ENCODE measurements at regions not wholly inside any gene's neighbourhood (a gene's known extent, or its start where the extent isn't known, plus 50 kb on each side); places are given as distances from the start of the nearest gene placed in this dataset.

GRCh38 chr4:42328978-42329377 is 68.3 kb upstream of the SHISA3 start:
- DNase-seq (ENCODE audit: extremely low spot score) = no peak
- 92% methylated on average over 2 of the region's 2 CpGs for WGBS
- Histone ChIP-seq H3K36me3 (ENCODE audit: insufficient read depth) (no peaks in the 10 kb centered on the region), H3K4me3 (ENCODE audit: low read depth, low read length) (no peak overlapping the region), H3K27ac (ENCODE audit: low read depth) (no peak overlapping the region), H3K4me1 (ENCODE audit: insufficient read depth) (no peaks in the 10 kb centered on the region)

- H3K4me1 ChIP-seq (ENCODE audit: insufficient read depth) = no peaks in the 10 kb centered on the region
- 36% methylated on average over 3 of the region's 3 CpGs for WGBS
- H3K4me3 ChIP-seq (ENCODE audit: low read depth, low read length) = no peak overlapping the region
- no peak for DNase-seq (ENCODE audit: extremely low spot score)
- H3K27ac ChIP-seq (ENCODE audit: low read depth) = no peak overlapping the region
- H3K36me3 ChIP-seq (ENCODE audit: insufficient read depth) = no peaks in the 10 kb centered on the region
These were observed 67.9 kb upstream of the SHISA3 start for GRCh38 chr4:42329421-42329820.

- no peak for DNase-seq (ENCODE audit: extremely low spot score)
- Histone ChIP-seq H3K27ac (ENCODE audit: low read depth) (no peak overlapping the region), H3K4me3 (ENCODE audit: low read depth, low read length) (no peak overlapping the region), H3K4me1 (ENCODE audit: insufficient read depth) (no peaks in the 10 kb centered on the region), H3K36me3 (ENCODE audit: insufficient read depth) (no peaks in the 10 kb centered on the region)
- WGBS = 66% methylated on average over 7 of the region's 7 CpGs
These were observed 67.2 kb upstream of the SHISA3 start for GRCh38 chr4:42330002-42330592.

GRCh38 chr4:42331040-42331439 is 66.2 kb upstream of the SHISA3 start:
- DNase-seq (ENCODE audit: extremely low spot score) = no peak
- WGBS = 82% methylated on average over 1 of the region's 1 CpG

GRCh38 chr4:42331914-42332368 is 65.3 kb upstream of the SHISA3 start:
- WGBS = 92% methylated on average over 6 of the region's 6 CpGs
- Histone ChIP-seq H3K4me1 (ENCODE audit: insufficient read depth) (no peaks in the 10 kb centered on the region), H3K27ac (ENCODE audit: low read depth) (no peak overlapping the region), H3K4me3 (ENCODE audit: low read depth, low read length) (no peak overlapping the region), H3K36me3 (ENCODE audit: insufficient read depth) (no peaks in the 10 kb centered on the region)
- no peak for DNase-seq (ENCODE audit: extremely low spot score)

More at GRCh38 chr4:42331040-42331439, 66.2 kb upstream of the SHISA3 start:
- Histone ChIP-seq H3K36me3 (ENCODE audit: insufficient read depth) (no peaks in the 10 kb centered on the region), H3K27ac (ENCODE audit: low read depth) (no peak overlapping the region), H3K4me3 (ENCODE audit: low read depth, low read length) (no peak overlapping the region), H3K4me1 (ENCODE audit: insufficient read depth) (no peaks in the 10 kb centered on the region)

- Histone ChIP-seq H3K27ac (ENCODE audit: low read depth) (no peak overlapping the region), H3K4me1 (ENCODE audit: insufficient read depth) (no peaks in the 10 kb centered on the region), H3K36me3 (ENCODE audit: insufficient read depth) (no peaks in the 10 kb centered on the region), H3K4me3 (ENCODE audit: low read depth, low read length) (no peak overlapping the region)
- DNase-seq (ENCODE audit: extremely low spot score) = no peak
- WGBS = 20% methylated on average over 7 of the region's 7 CpGs
These were observed 57.3 kb upstream of the SHISA3 start for GRCh38 chr4:42339935-42340406.

GRCh38 chr4:42341518-42342026 is 55.7 kb upstream of the SHISA3 start:
- DNase-seq (ENCODE audit: extremely low spot score) = no peak
- 85% methylated on average over 4 of the region's 4 CpGs for WGBS
- H3K4me3 ChIP-seq (ENCODE audit: low read depth, low read length) = no peak overlapping the region
- no peak overlapping the region for H3K27ac ChIP-seq (ENCODE audit: low read depth)
- H3K4me1 ChIP-seq (ENCODE audit: insufficient read depth) = no peaks in the 10 kb centered on the region
- H3K36me3 ChIP-seq (ENCODE audit: insufficient read depth) = no peaks in the 10 kb centered on the region

GRCh38 chr4:42342459-42342858 is 54.8 kb upstream of the SHISA3 start:
- no peak overlapping the region for H3K4me3 ChIP-seq (ENCODE audit: low read depth, low read length)
- WGBS = 80% methylated on average over 2 of the region's 2 CpGs

GRCh38 chr4:42344309-42344708 is 53.0 kb upstream of the SHISA3 start:
- no peaks in the 10 kb centered on the region for H3K4me1 ChIP-seq (ENCODE audit: insufficient read depth)
- H3K4me3 ChIP-seq (ENCODE audit: low read depth, low read length) = no peak overlapping the region
- H3K36me3 ChIP-seq (ENCODE audit: insufficient read depth) = no peaks in the 10 kb centered on the region
- H3K27ac ChIP-seq (ENCODE audit: low read depth) = no peak overlapping the region
- DNase-seq (ENCODE audit: extremely low spot score) = no peak
- 68% methylated on average over 8 of the region's 8 CpGs for WGBS

More at GRCh38 chr4:42342459-42342858, 54.8 kb upstream of the SHISA3 start:
- H3K4me1 ChIP-seq (ENCODE audit: insufficient read depth) = no peaks in the 10 kb centered on the region
- no peak overlapping the region for H3K27ac ChIP-seq (ENCODE audit: low read depth)
- no peaks in the 10 kb centered on the region for H3K36me3 ChIP-seq (ENCODE audit: insufficient read depth)
- DNase-seq (ENCODE audit: extremely low spot score) = no peak

- 85% methylated on average over 2 of the region's 2 CpGs for WGBS
- Histone ChIP-seq H3K4me3 (ENCODE audit: low read depth, low read length) (no peak overlapping the region), H3K4me1 (ENCODE audit: insufficient read depth) (no peaks in the 10 kb centered on the region), H3K27ac (ENCODE audit: low read depth) (no peak overlapping the region), H3K36me3 (ENCODE audit: insufficient read depth) (no peaks in the 10 kb centered on the region)
- no peak for DNase-seq (ENCODE audit: extremely low spot score)
These were observed 52.5 kb upstream of the SHISA3 start for GRCh38 chr4:42344749-42345148.

GRCh38 chr4:42345962-42346544 is 51.2 kb upstream of the SHISA3 start:
- H3K4me1 ChIP-seq (ENCODE audit: insufficient read depth) = no peaks in the 10 kb centered on the region
- H3K4me3 ChIP-seq (ENCODE audit: low read depth, low read length) = no peak overlapping the region
- DNase-seq (ENCODE audit: extremely low spot score) = no peak
- WGBS = 87% methylated on average over 29 of the region's 29 CpGs
- no peaks in the 10 kb centered on the region for H3K36me3 ChIP-seq (ENCODE audit: insufficient read depth)
- no peak overlapping the region for H3K27ac ChIP-seq (ENCODE audit: low read depth)

- 94% methylated on average over 10 of the region's 10 CpGs for WGBS
- Histone ChIP-seq H3K4me3 (ENCODE audit: low read depth, low read length) (no peak overlapping the region), H3K27ac (ENCODE audit: low read depth) (no peak overlapping the region), H3K4me1 (ENCODE audit: insufficient read depth) (no peaks in the 10 kb centered on the region), H3K36me3 (ENCODE audit: insufficient read depth) (no peaks in the 10 kb centered on the region)
- no peak for DNase-seq (ENCODE audit: extremely low spot score)
These were observed 50.2 kb upstream of the SHISA3 start for GRCh38 chr4:42347076-42347475.
